ENCODE measurements at regions not wholly inside any gene's neighbourhood (a gene's known extent, or its start where the extent isn't known, plus 50 kb on each side); places are given as distances from the start of the nearest gene placed in this dataset.
"Not testable (repeated sequence)": the region's sequence is repeated elsewhere in the genome, so short reads cannot be mapped to it uniquely, and the experiment has no call there.

GRCh38 chr10:81251457-81252115, 623.4 kb upstream of the NRG3 start:
- no peak for DNase-seq
- Histone ChIP-seq H3K27ac (no peak overlapping the region), H3K4me1 (no peaks in the 10 kb centered on the region), H3K9me3 (no peaks in the 10 kb centered on the region), H3K36me3 (no peaks in the 10 kb centered on the region), H3K27me3 (ENCODE audit: low read depth) (no peaks in the 10 kb centered on the region), H3K4me3 (no peak overlapping the region)
- intact Hi-C loops (cut with DNase I) = no loop called here
- ATAC-seq = no peak
- TF ChIP-seq, protein P1, sequence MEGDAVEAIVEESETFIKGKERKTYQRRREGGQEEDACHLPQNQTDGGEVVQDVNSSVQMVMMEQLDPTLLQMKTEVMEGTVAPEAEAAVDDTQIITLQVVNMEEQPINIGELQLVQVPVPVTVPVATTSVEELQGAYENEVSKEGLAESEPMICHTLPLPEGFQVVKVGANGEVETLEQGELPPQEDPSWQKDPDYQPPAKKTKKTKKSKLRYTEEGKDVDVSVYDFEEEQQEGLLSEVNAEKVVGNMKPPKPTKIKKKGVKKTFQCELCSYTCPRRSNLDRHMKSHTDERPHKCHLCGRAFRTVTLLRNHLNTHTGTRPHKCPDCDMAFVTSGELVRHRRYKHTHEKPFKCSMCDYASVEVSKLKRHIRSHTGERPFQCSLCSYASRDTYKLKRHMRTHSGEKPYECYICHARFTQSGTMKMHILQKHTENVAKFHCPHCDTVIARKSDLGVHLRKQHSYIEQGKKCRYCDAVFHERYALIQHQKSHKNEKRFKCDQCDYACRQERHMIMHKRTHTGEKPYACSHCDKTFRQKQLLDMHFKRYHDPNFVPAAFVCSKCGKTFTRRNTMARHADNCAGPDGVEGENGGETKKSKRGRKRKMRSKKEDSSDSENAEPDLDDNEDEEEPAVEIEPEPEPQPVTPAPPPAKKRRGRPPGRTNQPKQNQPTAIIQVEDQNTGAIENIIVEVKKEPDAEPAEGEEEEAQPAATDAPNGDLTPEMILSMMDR (IDR thresholded peaks at IDR 0.05) = no peak

DNA sequence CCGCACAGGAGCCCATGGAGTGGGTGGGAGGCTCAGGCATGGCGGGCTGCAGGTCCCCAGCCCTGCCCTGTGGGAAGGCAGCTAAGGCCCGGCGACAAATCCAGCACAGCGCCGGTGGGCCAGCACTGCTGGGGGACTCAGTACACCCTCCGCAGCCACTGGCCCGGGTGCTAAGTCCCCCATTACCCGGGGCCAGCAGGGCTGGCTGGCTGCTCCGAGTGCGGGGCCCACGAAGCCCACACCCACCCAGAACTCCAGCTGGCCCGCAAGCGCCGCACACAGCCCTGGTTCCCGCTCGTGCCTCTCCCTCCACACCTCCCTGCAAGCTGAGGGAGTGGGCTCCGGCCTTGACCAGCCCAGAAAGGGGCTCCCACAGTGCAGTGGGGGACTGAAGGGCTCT, 610.0 kb upstream of the NRG3 start:
- intact Hi-C loops (cut with DNase I); DNase-seq; ATAC-seq: not testable (repeated sequence)

DNA sequence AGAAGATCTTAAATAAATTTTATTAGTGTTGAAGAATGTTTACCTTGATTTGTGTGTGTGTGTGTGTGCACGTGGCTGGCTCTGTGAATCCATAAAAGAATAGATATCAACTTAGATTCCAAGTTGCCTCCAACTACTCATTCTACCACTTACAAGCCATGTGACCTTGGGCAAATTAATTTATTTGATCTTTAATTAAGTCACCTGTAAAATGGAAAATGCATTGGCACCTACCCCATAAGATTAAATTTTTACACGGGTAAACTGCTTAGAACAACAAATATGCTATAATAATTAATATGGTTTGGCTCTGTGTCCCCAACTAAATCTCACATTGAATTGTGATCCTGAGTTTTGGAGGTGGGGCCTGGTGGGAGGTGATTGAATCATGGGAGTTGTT, 604.9 kb upstream of the NRG3 start:
- no peak for DNase-seq
- intact Hi-C loops (cut with DNase I) = no loop called here
- H3K27me3 ChIP-seq (ENCODE audit: low read depth) = no peaks in the 10 kb centered on the region
- ATAC-seq = no peak
- H3K4me3 ChIP-seq = no peak overlapping the region
- no peaks in the 10 kb centered on the region for H3K4me1 ChIP-seq
- TF ChIP-seq, protein P1 (IDR thresholded peaks at IDR 0.05) = no peak
- H3K27ac ChIP-seq = no peak overlapping the region
- no peaks in the 10 kb centered on the region for H3K9me3 ChIP-seq
- no peaks in the 10 kb centered on the region for H3K36me3 ChIP-seq

More for the DNA sequence above, 610.0 kb upstream of the NRG3 start:
- not testable (repeated sequence) for H3K27ac ChIP-seq; H3K4me3 ChIP-seq; H3K9me3 ChIP-seq; H3K27me3 ChIP-seq (ENCODE audit: low read depth); H3K4me1 ChIP-seq; H3K36me3 ChIP-seq

DNA sequence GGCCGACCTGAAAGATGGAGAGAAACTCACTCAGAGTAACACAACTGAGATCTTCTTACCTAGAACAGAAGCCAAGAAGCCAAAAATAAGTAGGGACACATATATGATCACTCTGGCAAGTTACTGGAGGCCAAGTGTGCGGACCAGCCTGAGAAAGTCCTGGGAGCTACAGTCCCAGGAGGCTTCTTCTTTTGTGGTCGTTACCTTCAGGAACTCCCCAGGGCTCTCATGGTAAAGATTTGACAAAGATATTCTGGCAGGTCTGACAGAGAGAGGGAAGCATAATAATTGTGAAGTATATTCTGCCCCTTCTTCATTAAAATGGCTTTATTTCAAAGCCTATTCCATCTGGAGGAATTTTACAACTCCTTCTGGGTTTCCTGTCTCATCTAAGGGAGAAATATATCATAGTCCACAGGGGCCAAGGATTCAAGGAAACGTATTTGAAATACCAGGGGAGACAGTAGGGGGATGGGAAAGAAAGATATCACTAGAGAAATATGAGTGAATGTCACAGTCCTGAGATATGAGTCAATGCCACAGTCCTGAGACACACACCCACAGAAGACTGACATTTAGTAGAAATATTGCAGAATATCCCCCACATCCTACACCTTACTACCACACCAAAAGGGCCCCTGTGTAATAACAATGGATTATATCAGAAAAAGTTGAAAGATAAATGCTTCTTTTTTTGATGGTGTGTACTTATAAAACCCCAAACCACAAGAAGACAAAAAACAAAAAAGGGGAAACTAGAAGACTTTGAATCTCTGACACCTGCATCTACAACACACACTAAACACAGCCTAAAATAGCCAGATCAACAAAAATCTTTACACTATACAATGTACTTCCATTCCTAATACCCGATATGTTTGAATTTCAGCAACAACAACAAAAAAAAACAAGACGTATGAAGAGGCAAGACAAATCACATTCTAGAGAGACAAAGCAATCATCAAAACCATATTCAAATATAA, 594.2 kb upstream of the NRG3 start:
- DNase-seq = no peak

DNA sequence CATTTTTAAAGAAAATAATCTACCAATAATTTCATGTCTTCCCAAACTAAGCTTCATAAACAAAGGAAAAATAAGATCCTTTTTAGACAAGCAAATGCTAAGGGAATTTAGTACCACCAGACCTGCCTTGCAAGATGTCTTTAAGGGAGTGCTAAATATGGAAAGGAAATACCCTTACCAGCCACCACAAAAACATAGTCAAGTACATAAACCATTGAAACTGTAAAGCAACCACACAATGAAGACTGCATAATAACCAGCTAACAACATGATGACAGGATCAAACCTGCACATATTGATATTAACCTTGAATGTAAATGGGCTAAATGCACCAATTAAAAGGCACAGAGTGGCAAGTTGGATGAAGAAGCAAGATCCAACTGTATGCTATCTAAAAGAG, 586.5 kb upstream of the NRG3 start:
- intact Hi-C loops (cut with DNase I) = no loop called here
- H3K36me3 ChIP-seq = no peaks in the 10 kb centered on the region
- no peak for ATAC-seq

More for the DNA sequence above, 594.2 kb upstream of the NRG3 start:
- Histone ChIP-seq H3K4me1 (no peaks in the 10 kb centered on the region), H3K27ac (no peak overlapping the region), H3K4me3 (no peak overlapping the region), H3K27me3 (ENCODE audit: low read depth) (no peaks in the 10 kb centered on the region), H3K9me3 (no peaks in the 10 kb centered on the region), H3K36me3 (no peaks in the 10 kb centered on the region)
- intact Hi-C loops (cut with DNase I) = no loop called here
- TF ChIP-seq, protein P1 (IDR thresholded peaks at IDR 0.05) = no peak
- ATAC-seq = no peak

More for the DNA sequence above, 586.5 kb upstream of the NRG3 start:
- TF ChIP-seq, protein P1 (IDR thresholded peaks at IDR 0.05) = no peak
- Histone ChIP-seq H3K27me3 (ENCODE audit: low read depth) (no peaks in the 10 kb centered on the region), H3K4me3 (no peak overlapping the region), H3K27ac (no peak overlapping the region), H3K9me3 (no peaks in the 10 kb centered on the region), H3K4me1 (no peaks in the 10 kb centered on the region)
- DNase-seq = no peak

All from lower lobe of right lung (tissue), 2 donors.